Uterus (tissue), 3 donors: ENCODE measurements at regions not wholly inside any gene's neighbourhood (a gene's known extent, or its start where the extent isn't known, plus 50 kb on each side); places are given as distances from the start of the nearest gene placed in this dataset.
"Not testable (repeated sequence)": the region's sequence is repeated elsewhere in the genome, so short reads cannot be mapped to it uniquely, and the experiment has no call there.

Experiments
- DNase-seq, 2 donors: peaks; one replicate each; pipeline ENCODE4 v3.0.0-alpha.2; 2019 to 2020
- H3K27ac ChIP-seq, 2 donors: fragments of 200-600 bp; sonication (generic); 1 replicate in 1 of 2; 2 replicates in 1 of 2; pipeline ENCODE4 v1.5.1; 2016 to 2018
- H3K27me3 ChIP-seq, 2 donors: fragments of 200-600 bp; sonication (generic); one replicate each; pipeline ENCODE4 v1.5.1; 2018 to 2019; ENCODE audit warnings: control low read depth in 1 of 2
- H3K36me3 ChIP-seq, 2 donors: fragments of 200-600 bp; sonication (generic); one replicate each; pipeline ENCODE4 v1.5.1; 2019; ENCODE audit warnings: control low read depth in 1 of 2
- H3K4me1 ChIP-seq, 2 donors: fragments of 200-600 bp; sonication (generic); one replicate each; pipeline ENCODE4 v1.5.1; 2018 to 2019; ENCODE audit warnings: control low read depth in 1 of 2
- H3K4me3 ChIP-seq, 2 donors: fragments of 200-600 bp; sonication (generic); 1 replicate in 1 of 2; 2 replicates in 1 of 2; pipeline ENCODE4 v1.5.1; 2018 to 2019; ENCODE audit warnings: mild to moderate bottlenecking in 1 of 2
- H3K9me3 ChIP-seq, 2 donors: fragments of 200-600 bp; sonication (generic); one replicate each; pipeline ENCODE4 v1.5.1; 2019; ENCODE audit warnings: control low read depth in 1 of 2
- POLR2A ChIP-seq, 2 donors: fragments of 450-650 bp; IDR thresholded peaks; one replicate each; pipeline ENCODE4 v1.6.1; 2016; ENCODE audit warnings: antibody characterized with exemption in 2 of 2, mild to moderate bottlenecking in 1 of 2, moderate library complexity in 1 of 2
- intact Hi-C: fragments of 100-400 bp; cut with DNase I; formaldehyde crosslinking; loops from one replicate; pipeline ENCODE4 v1.15.1; 2023; ENCODE audit warnings: low total_unique reads
- TF ChIP-seq, protein P1 (sequence below), 4 experiments: fragments of 200-600 bp in 2 of 4; fragments of 450-650 bp in 2 of 4; sonication (generic) in 2 of 4; IDR thresholded peaks; one replicate each; pipeline ENCODE4 v1.5.1; 2016 to 2019; ENCODE audit warnings: antibody characterized with exemption in 4 of 4, mild to moderate bottlenecking in 2 of 4, moderate library complexity in 1 of 4
- donor health status: DM: yes; HTN: yes; CAD: no.

DNA sequence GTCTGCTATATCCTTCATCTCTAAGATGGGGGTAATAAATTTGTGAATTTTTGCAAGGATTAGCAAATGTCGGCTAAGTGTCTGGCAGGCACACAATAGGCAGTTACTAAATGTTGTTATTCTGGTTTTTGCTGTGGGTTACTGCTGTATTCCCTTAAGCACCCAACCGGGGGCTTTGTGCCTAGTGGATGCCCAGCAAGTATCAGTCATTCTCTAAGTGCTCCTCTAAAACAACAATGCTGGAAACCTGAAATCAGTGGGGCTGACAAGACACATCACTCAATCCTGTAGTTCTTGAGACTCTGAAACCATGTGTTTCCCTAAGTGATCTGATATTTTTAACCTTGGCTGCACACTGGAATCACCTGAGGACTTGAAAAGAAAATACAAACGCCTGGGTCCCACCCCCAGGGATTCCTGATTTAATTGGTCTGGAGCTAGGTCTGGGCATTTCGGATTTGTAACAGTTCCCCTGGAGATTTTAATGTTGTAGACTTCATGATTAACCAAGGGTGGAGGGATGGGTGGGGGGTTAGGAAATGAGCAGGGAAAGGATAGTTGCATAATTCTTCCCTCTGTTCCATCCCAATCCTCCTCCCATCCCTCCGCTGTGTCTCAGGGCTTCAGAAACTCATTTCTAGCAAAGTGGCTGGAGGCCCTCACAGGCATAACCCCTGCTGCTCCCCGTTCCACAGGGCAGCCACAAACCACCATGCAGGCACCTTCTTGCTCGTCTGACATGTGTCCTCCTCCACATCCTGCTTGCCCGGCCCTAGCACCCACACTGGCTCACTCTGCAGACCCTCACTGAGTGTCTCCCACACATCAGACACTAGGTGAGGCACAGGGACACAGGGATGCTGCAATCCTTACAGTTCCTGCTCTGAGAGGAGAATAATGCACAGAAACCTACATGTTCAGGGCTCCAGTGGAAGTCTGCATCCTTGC, 61.7 kb upstream of the LYRM9 start:
- Histone ChIP-seq H3K27ac (no peak overlapping the region), H3K4me3 (no peak overlapping the region), H3K27me3 (no peaks in the 10 kb centered on the region), H3K36me3 (no peaks in the 10 kb centered on the region), H3K9me3 (no peaks in the 10 kb centered on the region), H3K4me1 (no peaks in the 10 kb centered on the region)
- DNase-seq = no peak
- TF ChIP-seq, protein P1, sequence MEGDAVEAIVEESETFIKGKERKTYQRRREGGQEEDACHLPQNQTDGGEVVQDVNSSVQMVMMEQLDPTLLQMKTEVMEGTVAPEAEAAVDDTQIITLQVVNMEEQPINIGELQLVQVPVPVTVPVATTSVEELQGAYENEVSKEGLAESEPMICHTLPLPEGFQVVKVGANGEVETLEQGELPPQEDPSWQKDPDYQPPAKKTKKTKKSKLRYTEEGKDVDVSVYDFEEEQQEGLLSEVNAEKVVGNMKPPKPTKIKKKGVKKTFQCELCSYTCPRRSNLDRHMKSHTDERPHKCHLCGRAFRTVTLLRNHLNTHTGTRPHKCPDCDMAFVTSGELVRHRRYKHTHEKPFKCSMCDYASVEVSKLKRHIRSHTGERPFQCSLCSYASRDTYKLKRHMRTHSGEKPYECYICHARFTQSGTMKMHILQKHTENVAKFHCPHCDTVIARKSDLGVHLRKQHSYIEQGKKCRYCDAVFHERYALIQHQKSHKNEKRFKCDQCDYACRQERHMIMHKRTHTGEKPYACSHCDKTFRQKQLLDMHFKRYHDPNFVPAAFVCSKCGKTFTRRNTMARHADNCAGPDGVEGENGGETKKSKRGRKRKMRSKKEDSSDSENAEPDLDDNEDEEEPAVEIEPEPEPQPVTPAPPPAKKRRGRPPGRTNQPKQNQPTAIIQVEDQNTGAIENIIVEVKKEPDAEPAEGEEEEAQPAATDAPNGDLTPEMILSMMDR (IDR thresholded peaks at IDR 0.05) = no peak
- intact Hi-C loops = no loop called here

DNA sequence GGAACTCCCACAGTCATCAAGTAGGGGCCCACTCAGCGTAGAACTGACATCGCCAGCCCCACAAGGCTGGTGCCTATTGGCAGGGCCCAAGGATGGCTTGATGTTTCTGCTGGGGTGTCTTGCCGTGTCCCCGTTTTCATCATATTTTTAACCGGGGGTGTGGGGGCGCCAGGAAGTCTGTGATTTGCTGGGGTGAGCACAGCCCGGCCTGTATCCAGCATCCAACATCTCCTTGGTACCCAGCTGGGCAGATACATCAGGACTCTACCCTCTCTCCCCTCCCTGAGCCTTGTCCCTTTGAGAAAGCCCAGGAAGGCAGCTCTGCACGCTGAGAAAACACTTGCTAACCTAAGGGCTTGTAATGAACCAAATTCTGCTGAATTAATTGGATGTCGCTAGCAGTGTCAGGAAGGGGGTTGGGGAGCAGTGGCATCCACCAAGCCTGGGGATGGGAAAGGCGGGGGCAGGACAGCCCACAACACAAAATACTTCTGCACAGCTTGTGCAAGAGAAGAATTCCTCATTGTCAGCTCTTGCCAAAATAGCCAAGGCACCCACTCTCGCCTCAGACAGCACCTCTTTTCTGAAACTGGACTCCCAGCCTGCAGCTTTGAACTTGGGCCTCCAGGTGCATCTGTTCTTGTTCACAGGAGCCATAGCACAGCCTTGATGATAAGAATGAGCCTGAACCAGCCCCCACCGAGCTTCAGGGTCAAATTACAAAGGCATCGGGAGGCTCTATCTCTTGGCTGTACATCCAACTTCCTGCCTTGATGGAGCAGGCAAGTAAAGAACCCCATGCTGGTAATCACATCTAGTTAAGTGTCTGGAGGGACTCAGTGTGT, 63.7 kb upstream of the LYRM9 start:
- H3K4me3 ChIP-seq = no peak overlapping the region
- no peaks in the 10 kb centered on the region for H3K4me1 ChIP-seq
- H3K36me3 ChIP-seq = no peaks in the 10 kb centered on the region
- no peak overlapping the region for H3K27ac ChIP-seq
- intact Hi-C loops = no loop called here
- H3K9me3 ChIP-seq = no peaks in the 10 kb centered on the region
- DNase-seq = no peak
- no peak for TF ChIP-seq POLR2A (IDR thresholded peaks at IDR 0.05)
- TF ChIP-seq, protein P1 (IDR thresholded peaks at IDR 0.05) = no peak
- no peaks in the 10 kb centered on the region for H3K27me3 ChIP-seq

DNA sequence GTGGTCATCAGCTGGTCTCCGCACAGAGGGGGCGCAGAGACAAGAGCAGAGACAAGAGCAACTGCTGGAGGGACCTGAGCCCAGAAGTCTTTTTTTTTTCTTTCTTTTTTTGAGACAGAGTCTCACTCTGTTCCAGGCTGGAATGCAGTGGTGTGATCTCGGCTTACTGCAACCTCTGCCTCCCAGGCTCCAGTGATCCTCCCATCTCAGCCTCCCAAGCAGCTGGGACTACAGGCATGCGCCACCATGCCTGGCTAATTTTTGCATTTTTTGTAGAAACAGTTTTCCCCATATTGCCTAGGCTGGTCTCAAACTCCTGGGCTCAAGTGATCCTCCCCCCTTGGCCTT, 64.3 kb upstream of the LYRM9 start:
- H3K27me3 ChIP-seq, H3K27ac ChIP-seq, H3K9me3 ChIP-seq, DNase-seq, H3K4me1 ChIP-seq, intact Hi-C loops, H3K36me3 ChIP-seq, H3K4me3 ChIP-seq: not testable (repeated sequence)

DNA sequence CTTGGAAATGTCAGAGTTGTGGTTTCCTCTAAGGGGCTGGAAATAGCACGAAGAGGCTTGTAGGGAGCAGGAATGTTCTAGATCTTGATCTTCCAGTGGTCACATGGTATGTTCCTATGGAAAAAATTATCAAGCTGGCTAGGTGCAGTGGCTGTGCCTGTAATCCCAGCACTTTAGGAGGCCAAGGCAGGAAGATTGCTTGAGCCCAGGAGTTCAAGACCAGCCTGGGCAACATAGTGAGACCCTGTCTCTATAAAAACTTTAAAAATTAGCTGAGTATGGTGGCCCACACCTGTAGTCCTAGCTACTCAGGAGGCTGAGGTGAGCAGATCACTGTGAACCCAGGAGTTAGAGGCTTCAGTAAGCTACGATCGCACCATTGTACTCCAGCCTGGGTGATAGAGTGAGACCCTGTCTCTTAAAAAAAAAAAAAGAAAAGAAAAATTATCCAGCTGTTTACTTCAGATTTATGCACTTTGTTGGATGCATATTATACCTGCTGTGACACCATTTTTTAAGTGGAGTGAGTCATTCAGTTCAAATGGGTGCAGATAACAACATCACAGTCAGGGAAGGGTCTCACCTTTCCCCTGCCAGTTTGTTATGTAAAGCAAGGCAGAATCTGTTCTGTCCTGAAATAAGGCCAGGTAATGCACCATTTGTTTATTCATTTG, 65.7 kb upstream of the LYRM9 start:
- no peak for DNase-seq
- Histone ChIP-seq H3K36me3 (no peaks in the 10 kb centered on the region), H3K27ac (no peak overlapping the region), H3K27me3 (no peaks in the 10 kb centered on the region), H3K9me3 (no peaks in the 10 kb centered on the region), H3K4me3 (no peak overlapping the region), H3K4me1 (no peaks in the 10 kb centered on the region)
- no peak for TF ChIP-seq POLR2A (IDR thresholded peaks at IDR 0.05)
- TF ChIP-seq, protein P1 (IDR thresholded peaks at IDR 0.05) = no peak
- intact Hi-C loops = no loop called here

DNA sequence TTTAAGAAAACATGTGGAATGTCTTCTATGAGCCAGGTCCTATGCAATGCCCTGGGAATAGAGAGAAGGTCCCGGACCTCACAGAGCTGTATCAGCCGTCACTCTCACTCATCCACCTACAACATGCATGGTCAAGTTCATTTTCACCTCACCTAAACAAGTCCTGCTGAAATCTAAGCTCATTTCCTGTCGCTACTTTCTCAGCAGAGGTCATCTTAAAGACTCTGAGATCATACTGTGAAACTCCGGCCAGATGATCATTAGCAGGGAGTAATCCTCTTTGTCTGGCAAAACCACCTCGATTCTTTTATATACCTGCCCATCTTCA, 66.2 kb upstream of the LYRM9 start:
- H3K27ac ChIP-seq = no peak overlapping the region
- H3K27me3 ChIP-seq = no peaks in the 10 kb centered on the region
- DNase-seq = no peak
- TF ChIP-seq, protein P1 (IDR thresholded peaks at IDR 0.05) = no peak
- no peak for TF ChIP-seq POLR2A (IDR thresholded peaks at IDR 0.05)
- H3K4me3 ChIP-seq = no peak overlapping the region
- H3K4me1 ChIP-seq = no peaks in the 10 kb centered on the region
- intact Hi-C loops = no loop called here
- no peaks in the 10 kb centered on the region for H3K9me3 ChIP-seq
- H3K36me3 ChIP-seq = no peaks in the 10 kb centered on the region
